PC-3 (cell line): ENCODE measurements at regions not wholly inside any gene's neighbourhood (a gene's known extent, or its start where the extent isn't known, plus 50 kb on each side); places are given as distances from the start of the nearest gene placed in this dataset.

Source experiments
- EZH2 ChIP-seq: fragments of 300-600 bp; sonication (generic); IDR thresholded peaks from one replicate; pipeline ENCODE4 v1.6.1; 2017; ENCODE audit warnings: antibody characterized with exemption, mild to moderate bottlenecking, low read length; ENCODE audit not compliant: unreplicated experiment
- TF ChIP-seq, protein P1 (sequence below): fragments of 300-600 bp; sonication (generic); conservative IDR thresholded peaks from 2 replicates; pipeline ENCODE4 v1.5.1; 2017; ENCODE audit warnings: antibody characterized with exemption, low read depth, mild to moderate bottlenecking, low read length

DNA sequence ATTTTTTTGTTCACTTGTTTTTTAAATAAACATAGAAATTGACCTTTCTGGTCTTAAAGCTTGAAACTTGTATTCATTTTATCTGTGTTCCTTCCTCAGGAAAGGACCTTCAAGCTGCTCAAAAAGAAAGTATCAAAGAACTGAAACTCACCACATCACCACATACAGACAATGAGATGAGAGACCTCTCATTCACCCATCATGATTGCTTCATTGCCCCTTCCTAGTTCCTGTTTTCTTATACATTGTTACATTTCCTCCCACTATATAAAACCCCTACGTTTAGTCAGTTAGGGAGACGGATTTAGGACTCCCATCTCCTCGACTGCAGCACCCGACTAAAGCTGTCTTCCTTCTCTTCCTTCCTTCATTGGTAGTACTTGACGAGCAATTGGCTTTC lies 180.5 kb upstream of the OPRM1 start:
- TF ChIP-seq, protein P1, sequence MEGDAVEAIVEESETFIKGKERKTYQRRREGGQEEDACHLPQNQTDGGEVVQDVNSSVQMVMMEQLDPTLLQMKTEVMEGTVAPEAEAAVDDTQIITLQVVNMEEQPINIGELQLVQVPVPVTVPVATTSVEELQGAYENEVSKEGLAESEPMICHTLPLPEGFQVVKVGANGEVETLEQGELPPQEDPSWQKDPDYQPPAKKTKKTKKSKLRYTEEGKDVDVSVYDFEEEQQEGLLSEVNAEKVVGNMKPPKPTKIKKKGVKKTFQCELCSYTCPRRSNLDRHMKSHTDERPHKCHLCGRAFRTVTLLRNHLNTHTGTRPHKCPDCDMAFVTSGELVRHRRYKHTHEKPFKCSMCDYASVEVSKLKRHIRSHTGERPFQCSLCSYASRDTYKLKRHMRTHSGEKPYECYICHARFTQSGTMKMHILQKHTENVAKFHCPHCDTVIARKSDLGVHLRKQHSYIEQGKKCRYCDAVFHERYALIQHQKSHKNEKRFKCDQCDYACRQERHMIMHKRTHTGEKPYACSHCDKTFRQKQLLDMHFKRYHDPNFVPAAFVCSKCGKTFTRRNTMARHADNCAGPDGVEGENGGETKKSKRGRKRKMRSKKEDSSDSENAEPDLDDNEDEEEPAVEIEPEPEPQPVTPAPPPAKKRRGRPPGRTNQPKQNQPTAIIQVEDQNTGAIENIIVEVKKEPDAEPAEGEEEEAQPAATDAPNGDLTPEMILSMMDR = no peak
- TF ChIP-seq EZH2 = no peak
